Activated CD8-positive, alpha-beta memory T cell treated with anti-CD3 and anti-CD28 coated beads, Interleukin-2, amount 50 U/mL, for 48 hours (primary cell): ENCODE measurements at regions not wholly inside any gene's neighbourhood (a gene's known extent, or its start where the extent isn't known, plus 50 kb on each side); places are given as distances from the start of the nearest gene placed in this dataset.
A peak's percentile ranks its signal among the peaks of the same experiment; 100 is the strongest.

ENCODE experiments used
- DNase-seq: peaks from one replicate; pipeline ENCODE4 v3.0.0-alpha.2; 2020

DNA sequence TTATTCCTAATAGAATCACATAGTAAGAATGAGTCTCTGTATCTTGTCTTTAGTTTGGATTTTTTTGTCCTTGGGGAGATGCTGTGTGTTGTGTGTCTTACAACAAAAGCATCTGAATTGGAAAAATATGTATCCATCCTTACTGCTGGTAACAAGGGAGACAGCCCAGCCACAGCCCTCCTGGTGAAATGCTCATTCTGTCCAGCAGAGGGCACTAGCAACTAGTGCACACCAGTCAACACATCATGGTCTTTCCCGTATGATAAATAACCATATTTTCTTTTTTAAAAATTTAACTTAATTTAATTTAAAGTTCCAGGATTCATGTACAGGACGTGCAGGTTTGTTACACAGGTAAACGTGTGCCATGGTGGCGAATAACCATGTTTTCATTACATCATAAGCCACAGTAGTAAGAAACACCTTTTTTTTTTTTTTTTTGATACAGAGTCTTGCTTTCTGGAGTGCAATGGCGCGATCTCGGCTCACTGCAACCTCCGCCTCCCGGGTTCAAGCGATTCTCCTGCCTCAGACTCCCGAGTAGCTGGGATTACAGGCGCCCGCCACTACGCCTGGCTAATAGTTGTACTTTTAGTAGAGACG lies 245.1 kb downstream of the PTBP2 start:
- DNase-seq = peak; percentile 87

DNA sequence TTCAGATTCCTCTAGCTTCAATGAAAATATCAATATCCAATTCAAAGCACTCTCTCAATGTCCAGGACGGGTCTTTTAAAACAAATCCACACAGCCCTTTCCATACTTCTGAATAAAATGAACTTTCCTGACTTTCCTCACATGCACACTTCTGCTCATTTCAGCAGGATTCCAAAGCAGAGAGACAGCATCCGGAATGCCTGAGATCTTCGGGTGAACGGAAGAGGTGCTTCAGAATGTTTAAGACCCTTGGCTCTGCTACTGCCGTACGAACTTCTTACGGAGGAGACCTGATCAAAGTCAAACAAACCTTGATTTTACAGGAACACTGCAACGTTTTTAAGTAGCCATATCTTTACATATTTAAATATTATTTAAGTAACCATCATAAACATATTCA lies 245.7 kb downstream of the PTBP2 start:
- DNase-seq = no peak

GRCh38 chr1:96968541-96968940 lies 247.0 kb downstream of the PTBP2 start:
- no peak for DNase-seq

GRCh38 chr1:96968983-96969382 lies 247.4 kb downstream of the PTBP2 start:
- DNase-seq = no peak

DNA sequence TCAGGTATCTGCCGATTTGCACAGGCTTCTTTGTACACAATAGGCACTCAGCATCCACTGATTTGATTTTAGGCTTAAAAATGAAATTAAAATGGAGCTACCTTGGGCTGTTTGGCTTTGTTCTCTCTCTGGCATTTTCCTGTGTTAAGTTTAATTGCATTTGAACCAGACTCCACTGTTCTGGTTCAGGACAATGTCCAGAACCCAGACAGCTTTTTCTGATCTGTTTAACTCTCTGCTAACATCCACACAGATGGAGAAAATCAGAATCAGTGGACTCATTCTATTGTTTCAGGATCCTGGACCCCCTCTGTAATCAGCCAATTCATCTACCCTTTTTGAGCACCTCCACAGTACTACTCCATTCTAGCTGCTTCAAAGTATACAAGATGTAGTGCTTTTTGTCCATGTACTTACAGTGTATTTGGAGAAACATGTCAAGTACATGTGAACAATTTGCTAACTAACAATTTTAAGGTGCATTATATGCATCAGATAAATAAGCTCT lies 248.1 kb downstream of the PTBP2 start:
- DNase-seq = no peak

- no peak for DNase-seq
Measured at GRCh38 chr1:96971439-96971838, 249.9 kb downstream of the PTBP2 start.

DNA sequence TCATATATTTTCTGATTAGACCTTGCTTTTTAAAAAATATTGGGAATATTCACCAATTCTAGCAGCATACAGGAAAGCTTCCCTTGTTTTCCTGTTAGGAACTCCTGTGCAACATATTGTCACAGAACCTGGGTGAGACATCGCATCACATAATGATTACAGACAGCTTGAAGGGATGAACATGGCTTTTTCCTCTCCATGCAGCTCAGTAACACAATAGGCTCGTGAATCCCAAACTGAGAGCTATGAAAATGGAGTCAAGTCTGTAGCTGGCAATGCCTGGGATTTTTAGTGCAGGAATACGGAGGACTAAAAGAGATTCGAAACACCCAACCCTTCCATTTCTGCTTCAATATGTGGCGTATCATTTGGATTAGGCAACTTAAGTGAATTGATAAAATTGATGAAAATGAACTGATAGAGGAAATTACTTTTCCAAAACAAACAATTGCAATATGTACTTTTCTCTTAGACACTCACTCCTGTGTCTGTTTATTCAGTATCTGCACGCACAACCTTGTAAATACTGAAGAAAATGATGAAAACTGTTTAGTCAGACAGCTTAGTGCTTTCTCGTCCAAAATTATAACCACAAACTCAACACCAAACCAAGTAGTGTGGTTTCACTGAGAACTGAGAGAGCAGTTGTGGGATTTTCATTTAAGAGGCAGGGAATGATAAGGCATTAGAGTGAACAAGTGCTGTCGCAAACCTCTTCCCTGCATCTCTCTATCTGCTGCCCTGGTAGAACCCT lies 250.4 kb downstream of the PTBP2 start:
- DNase-seq = no peak

DNA sequence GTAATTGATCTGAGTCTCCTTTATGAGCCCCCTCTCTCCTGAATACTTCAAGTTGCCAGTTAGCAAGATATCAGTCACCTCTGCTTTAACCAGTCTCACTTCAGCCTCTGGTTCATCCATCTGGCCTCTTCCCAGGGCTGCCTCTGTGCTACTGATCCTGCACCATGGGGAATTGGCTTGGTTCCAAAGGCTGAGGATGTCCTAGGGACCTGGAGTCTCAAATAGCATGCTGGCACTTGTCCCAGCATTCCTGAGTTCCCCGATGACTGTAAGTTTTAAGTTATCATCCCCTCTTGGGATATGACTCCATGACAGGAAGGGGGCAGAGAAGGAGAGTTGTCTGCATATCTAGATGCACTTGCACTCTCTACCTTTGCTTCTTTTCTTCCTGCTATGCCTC lies 252.0 kb downstream of the PTBP2 start:
- no peak for DNase-seq

DNA sequence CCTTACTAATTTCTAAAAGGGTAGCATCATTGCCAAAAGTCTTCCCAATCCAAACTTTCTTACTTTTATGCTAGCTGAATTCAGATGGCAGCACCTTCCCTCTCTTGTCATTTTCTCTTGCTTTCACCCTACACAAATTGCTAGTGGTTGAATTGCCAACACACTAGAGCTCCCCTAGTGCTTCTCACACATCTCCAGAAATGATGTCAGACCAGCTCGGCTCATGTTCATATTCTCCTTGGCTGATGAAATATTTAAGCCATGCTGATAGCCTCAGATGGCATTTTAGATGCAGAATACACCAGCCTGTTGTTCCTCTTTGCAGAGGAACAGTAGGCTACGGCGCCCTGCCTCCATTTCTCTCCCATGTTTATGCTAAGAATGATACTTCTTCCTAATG lies 256.9 kb downstream of the PTBP2 start:
- DNase-seq = no peak

DNA sequence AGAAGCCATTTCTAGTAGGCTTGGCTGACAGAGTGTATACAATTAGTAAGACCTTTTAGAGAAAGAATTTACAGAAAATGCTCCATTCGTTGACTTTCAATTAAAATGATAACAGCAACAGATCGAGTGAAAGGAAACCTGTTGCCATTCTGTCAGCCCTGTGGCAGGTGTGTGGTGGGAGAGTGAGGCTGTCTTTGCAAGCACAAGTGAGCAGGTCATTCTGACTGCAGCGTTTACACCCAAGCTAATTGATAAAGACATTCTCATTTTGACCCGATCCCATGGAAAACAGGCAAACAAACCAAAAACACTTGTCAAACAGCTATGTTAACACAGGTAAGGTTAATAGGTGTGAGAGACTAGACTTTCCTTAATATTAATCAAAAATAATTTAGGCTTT lies 257.3 kb downstream of the PTBP2 start:
- no peak for DNase-seq

DNA sequence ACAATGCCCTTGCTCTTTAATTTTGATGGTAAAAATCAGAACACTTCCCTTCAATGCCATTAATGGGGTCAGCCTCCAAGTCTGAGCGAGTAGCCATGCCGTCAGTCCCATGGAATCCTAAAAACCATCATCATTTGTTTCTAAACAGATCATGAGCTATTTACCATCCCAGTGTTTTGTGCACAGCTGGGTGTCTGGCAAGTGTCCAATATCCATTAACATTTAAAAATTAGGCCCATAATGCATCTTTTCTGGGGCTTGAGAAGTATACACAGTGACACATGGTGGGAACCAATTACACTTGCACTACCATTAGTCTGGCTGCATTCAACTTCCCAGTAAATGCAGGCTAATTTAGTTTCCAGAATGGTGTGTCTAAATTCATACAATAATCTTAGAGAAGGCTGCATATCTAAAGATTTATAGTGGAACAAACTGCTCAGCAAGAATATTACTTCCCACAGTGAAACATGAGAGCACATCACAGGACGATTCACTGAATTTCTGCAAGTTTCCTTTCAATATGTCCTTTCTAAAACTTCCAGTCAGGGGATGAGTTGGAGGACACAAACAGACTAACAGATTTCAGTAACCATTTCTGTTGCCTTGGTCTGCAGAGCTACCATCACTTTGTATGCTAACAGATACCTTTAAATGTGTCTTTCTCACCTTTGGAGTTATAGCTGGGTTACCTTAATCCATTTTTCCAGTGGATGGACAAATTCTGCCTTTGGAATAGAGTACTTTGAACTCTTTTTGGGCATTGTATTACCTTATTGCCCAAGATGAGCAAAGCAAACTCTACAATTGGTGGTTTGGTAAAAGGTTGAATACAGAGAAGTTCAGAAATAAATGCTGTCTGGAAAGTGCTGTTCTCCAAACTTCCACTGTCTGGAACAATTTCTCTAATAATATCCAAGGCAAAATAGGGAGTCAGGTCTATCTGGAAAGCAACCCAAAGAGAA lies 258.0 kb downstream of the PTBP2 start:
- DNase-seq = no peak

GRCh38 chr1:96980448-96980847 lies 258.9 kb downstream of the PTBP2 start:
- DNase-seq = no peak

- no peak for DNase-seq
Measured at GRCh38 chr1:96981181-96981580, 259.6 kb downstream of the PTBP2 start.

- DNase-seq = no peak
Measured at GRCh38 chr1:96982118-96982517, 260.5 kb downstream of the PTBP2 start.

DNA sequence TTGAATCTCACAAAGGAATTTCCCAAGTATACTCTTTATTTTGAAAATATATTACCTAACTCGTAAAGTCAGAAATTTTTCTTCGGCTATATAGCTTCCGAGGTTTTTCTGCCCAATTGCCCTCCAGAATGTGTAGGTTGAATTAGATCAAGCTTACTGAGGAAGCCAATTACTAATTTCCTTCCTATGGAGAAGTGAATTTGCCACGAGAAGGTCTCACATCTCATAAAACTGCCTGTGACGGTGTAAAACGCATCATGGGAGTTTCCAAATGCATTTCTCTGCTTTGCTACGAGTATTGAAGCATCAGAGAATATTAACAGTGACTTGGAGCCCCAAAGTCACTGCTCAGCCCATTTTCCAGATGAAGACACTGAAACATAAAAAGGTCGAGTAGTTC lies 262.3 kb downstream of the PTBP2 start:
- DNase-seq = no peak

- no peak for DNase-seq
Measured at GRCh38 chr1:96987186-96987703, 265.7 kb downstream of the PTBP2 start.

- no peak for DNase-seq
Measured at GRCh38 chr1:96989302-96989701, 267.7 kb downstream of the PTBP2 start.

DNA sequence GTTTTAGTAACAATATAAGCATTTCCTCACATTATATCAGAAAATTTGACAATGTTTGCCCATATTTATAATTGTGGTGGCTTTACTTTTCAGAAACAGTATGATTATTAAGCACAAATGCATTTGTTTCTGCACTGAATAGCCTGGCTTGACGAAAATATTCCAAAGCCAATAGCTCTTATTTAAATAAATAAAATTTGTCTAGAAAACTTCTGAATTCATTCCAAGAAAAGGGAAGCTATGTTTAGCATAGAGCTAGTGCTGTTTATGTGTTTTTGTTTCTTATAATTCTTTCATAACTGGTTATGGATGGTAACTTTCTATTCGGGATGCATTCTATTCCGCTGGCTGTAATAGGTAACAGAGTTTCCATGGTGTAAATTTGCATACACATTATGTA lies 268.6 kb downstream of the PTBP2 start:
- DNase-seq = no peak

DNA sequence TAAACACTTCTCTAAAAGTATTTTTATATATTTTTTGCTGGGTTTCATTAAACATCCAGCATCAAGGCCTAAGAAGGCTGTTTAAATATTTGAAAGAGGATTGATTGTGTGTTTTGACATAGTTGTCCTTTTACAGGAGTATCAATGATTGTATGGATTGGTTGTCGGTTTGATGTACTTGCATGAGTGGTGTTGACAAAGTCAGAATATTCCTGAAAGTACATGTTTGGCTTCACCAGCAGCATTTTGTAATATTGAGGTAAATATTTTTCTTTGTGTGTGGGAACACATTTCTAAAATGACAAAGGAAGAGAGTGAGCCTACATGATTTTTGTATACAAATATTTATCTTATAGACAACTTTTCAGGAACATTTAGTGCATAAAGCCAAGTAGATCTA lies 269.7 kb downstream of the PTBP2 start:
- no peak for DNase-seq

GRCh38 chr1:96992871-96993270 lies 271.3 kb downstream of the PTBP2 start:
- no peak for DNase-seq

DNA sequence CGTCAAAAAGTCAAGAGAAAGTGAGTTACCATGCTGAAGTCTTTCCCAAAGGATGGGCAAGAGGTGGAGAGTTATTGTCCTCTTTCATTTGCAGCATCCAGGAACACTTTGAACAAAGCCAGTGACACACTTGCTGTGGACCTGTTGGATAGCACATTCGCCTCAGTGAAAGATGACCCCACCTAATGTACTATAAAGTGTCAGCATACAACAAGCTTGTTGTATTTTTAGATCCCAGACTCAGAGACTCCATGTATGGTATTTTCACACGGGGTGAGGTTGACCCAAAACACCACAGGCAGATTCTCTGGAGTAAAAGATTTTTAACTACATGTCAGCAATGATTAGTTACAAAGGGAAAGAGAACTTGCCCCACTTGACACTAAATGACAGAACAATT lies 273.8 kb downstream of the PTBP2 start:
- DNase-seq = no peak

- DNase-seq = no peak
Measured at GRCh38 chr1:96996001-96996400, 274.4 kb downstream of the PTBP2 start.

DNA sequence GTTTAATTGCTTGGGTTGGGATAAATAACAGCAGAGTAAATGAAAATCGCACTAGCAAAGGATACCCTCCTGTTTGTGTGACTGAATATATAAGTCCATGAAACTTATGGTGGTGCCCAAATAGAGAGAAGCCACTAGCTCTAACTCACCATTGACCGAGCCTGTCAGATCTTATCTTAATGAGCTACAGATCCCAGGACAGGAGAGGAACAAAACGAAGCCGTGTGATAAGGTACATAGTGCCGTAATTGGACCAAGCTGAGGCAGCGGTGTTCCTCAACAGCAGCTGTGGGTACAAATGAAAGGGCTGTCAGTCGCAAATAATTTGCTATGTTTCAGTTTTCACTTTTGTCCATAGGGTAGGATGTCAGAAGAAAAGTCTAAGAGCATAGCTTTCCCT lies 276.1 kb downstream of the PTBP2 start:
- no peak for DNase-seq
